Gastroesophageal sphincter (tissue), 4 donors: ENCODE measurements at regions not wholly inside any gene's neighbourhood (a gene's known extent, or its start where the extent isn't known, plus 50 kb on each side); places are given as distances from the start of the nearest gene placed in this dataset.

ENCODE experiments used
- ATAC-seq: fragments of 150-250 bp; one replicate; pipeline ENCODE4 v1.9.1; 2016; ENCODE audit warnings: mild to moderate bottlenecking, moderate library complexity
- H3K27ac ChIP-seq, 4 donors: fragments of 200-600 bp; sonication (generic) in 3 of 4; 1 replicate in 3 of 4; 2 replicates in 1 of 4; pipeline ENCODE4 v1.5.1; 2016 to 2019
- H3K27me3 ChIP-seq: fragments of 200-600 bp; sonication (generic); one replicate; pipeline ENCODE4 v1.5.1; 2019
- H3K36me3 ChIP-seq, 2 donors: fragments of 200-600 bp; sonication (generic); one replicate each; pipeline ENCODE4 v1.5.1; 2019; ENCODE audit warnings: control low read depth in 1 of 2
- H3K4me1 ChIP-seq, 3 donors: fragments of 200-600 bp; sonication (generic); 1 replicate in 2 of 3; 2 replicates in 1 of 3; pipeline ENCODE4 v1.5.1; 2016 to 2019; ENCODE audit warnings: control low read depth in 2 of 3
- H3K4me3 ChIP-seq, 2 donors: fragments of 200-600 bp; sonication (generic); one replicate each; pipeline ENCODE4 v1.5.1; 2019; ENCODE audit warnings: mild to moderate bottlenecking in 1 of 2, moderate library complexity in 1 of 2
- H3K9me3 ChIP-seq, 3 donors: fragments of 200-600 bp; sonication (generic); one replicate each; pipeline ENCODE4 v1.5.1; 2017 to 2019; ENCODE audit warnings: control low read depth in 2 of 3
- CTCF ChIP-seq, 4 experiments: fragments of 200-600 bp in 2 of 4; fragments of 450-650 bp in 2 of 4; sonication (generic) in 1 of 4; IDR thresholded peaks; one replicate each; pipeline ENCODE4 v1.5.1; 2017 to 2019; ENCODE audit warnings: antibody characterized with exemption in 4 of 4, mild to moderate bottlenecking in 2 of 4, moderate library complexity in 2 of 4
- EP300 ChIP-seq: sonication (generic); formaldehyde crosslinking; IDR thresholded peaks from one replicate; pipeline ENCODE4 v1.6.1; 2017; ENCODE audit warnings: antibody characterized with exemption, mild to moderate bottlenecking
- POLR2A ChIP-seq, 2 donors: fragments of 450-650 bp; IDR thresholded peaks; one replicate each; pipeline ENCODE4 v1.6.1; 2017; ENCODE audit warnings: antibody characterized with exemption in 2 of 2, mild to moderate bottlenecking in 2 of 2, moderate library complexity in 1 of 2
- POLR2AphosphoS5 ChIP-seq: sonication (generic); formaldehyde crosslinking; IDR thresholded peaks from one replicate; pipeline ENCODE4 v1.6.1; 2017; ENCODE audit warnings: antibody characterized with exemption
- WGBS, 2 donors: methylation state at CpG; one replicate each; pipeline ENCODE4 v1.1.5; 2018; ENCODE audit warnings: low coverage in 1 of 2; 5-methylcytosine and 5-hydroxymethylcytosine counted together

DNA sequence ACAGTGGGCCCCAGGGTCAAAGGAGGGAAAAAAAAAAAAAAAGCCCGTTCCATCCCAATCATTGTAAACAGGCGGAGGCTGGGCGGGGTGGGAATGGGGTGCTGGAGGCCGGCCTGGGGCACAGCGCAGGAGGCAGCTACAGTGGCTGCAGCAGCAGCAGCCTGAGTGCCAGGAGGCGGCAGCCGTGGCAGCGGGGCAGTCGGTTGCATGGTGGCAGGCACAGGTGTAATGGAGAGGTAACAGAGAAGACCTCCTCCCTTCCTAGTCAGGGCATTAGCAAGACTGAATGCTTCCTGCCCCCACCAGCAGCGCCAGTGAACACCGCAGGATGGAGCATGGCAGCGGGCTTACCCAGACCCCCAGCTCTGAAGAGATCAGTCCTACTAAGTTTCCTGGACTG is 279.1 kb upstream of the TTC14 start:
- no peak for ATAC-seq
- Histone ChIP-seq H3K27ac (no peak overlapping the region), H3K4me1 (no peaks in the 10 kb centered on the region), H3K4me3 (no peak overlapping the region), H3K9me3 (no peaks in the 10 kb centered on the region), H3K27me3 (no peaks in the 10 kb centered on the region), H3K36me3 (no peaks in the 10 kb centered on the region)
- WGBS, 2 donors, result 90% methylated on average over 6 of the region's 12 CpGs; no CpG with 5 or more reads in 1 of the 2 donors
- TF ChIP-seq POLR2A (IDR thresholded peaks at IDR 0.05), result no peak
- no peak for TF ChIP-seq POLR2AphosphoS5
- no peak for TF ChIP-seq EP300
- no peak for TF ChIP-seq CTCF (IDR thresholded peaks at IDR 0.05)

DNA sequence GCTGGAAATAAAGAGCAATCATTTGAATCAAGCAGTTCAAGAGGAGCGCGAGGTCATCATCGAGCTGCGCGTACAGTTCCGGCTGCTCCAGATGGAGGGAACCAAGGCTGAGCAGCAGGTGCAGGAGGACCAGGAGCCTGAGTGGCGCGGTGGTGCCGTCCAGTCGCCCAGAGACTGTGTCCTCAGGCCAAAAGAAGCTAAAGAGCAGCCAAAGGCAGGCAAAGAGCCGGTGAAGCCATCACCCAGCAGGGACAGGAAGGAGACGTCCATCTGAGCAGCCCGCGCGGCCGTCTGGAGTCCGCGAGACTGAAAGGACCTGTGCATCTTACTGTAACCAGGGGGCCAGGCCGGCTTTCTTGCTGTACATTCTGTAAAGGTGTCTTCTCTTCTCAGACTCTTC is 277.2 kb upstream of the TTC14 start:
- no peak overlapping the region for H3K27ac ChIP-seq
- ATAC-seq, result no peak
- H3K4me1 ChIP-seq, result no peaks in the 10 kb centered on the region
- no peaks in the 10 kb centered on the region for H3K27me3 ChIP-seq
- WGBS, 2 donors, result 94 to 100% methylated on average over 4 to 12 of the region's 19 CpGs
- TF ChIP-seq EP300 (no peak), POLR2A (IDR thresholded peaks at IDR 0.05) (no peak), POLR2AphosphoS5 (no peak), CTCF (IDR thresholded peaks at IDR 0.05) (no peak)
- no peaks in the 10 kb centered on the region for H3K9me3 ChIP-seq
- H3K4me3 ChIP-seq, result no peak overlapping the region
- no peaks in the 10 kb centered on the region for H3K36me3 ChIP-seq

- Histone ChIP-seq H3K9me3 (no peaks in the 10 kb centered on the region), H3K27me3 (no peaks in the 10 kb centered on the region), H3K36me3 (no peaks in the 10 kb centered on the region), H3K4me1 (no peaks in the 10 kb centered on the region), H3K4me3 (no peak overlapping the region), H3K27ac (no peak overlapping the region)
- 71 to 87% methylated on average over 1 to 2 of the region's 7 CpGs for WGBS, 2 donors
- TF ChIP-seq EP300, result no peak
- no peak for TF ChIP-seq CTCF (IDR thresholded peaks at IDR 0.05)
- TF ChIP-seq POLR2A (IDR thresholded peaks at IDR 0.05), result no peak
- TF ChIP-seq POLR2AphosphoS5, result no peak
- no peak for ATAC-seq
Measured at GRCh38 chr3:180325533-180325932, 276.4 kb upstream of the TTC14 start.

- TF ChIP-seq POLR2A (IDR thresholded peaks at IDR 0.05) (no peak), EP300 (no peak), POLR2AphosphoS5 (no peak), CTCF (IDR thresholded peaks at IDR 0.05) (no peak)
- no peaks in the 10 kb centered on the region for H3K27me3 ChIP-seq
- H3K4me3 ChIP-seq, result no peak overlapping the region
- no peak for ATAC-seq
- no peaks in the 10 kb centered on the region for H3K36me3 ChIP-seq
- H3K9me3 ChIP-seq, result no peaks in the 10 kb centered on the region
- no peak overlapping the region for H3K27ac ChIP-seq
- no peaks in the 10 kb centered on the region for H3K4me1 ChIP-seq
- 57 to 84% methylated on average over 3 of the region's 3 CpGs for WGBS, 2 donors
Measured at GRCh38 chr3:180325958-180326357, 276.0 kb upstream of the TTC14 start.

GRCh38 chr3:180329187-180329586 is 272.8 kb upstream of the TTC14 start:
- 62 to 65% methylated on average over 3 of the region's 3 CpGs for WGBS, 2 donors

More at GRCh38 chr3:180329187-180329586, 272.8 kb upstream of the TTC14 start:
- H3K36me3 ChIP-seq, result no peaks in the 10 kb centered on the region
- H3K4me1 ChIP-seq, result no peaks in the 10 kb centered on the region
- no peak overlapping the region for H3K27ac ChIP-seq
- no peaks in the 10 kb centered on the region for H3K27me3 ChIP-seq
- ATAC-seq, result no peak
- no peak overlapping the region for H3K4me3 ChIP-seq
- TF ChIP-seq POLR2AphosphoS5, result no peak
- no peak for TF ChIP-seq POLR2A (IDR thresholded peaks at IDR 0.05)
- no peak for TF ChIP-seq EP300
- TF ChIP-seq CTCF (IDR thresholded peaks at IDR 0.05), result no peak
- H3K9me3 ChIP-seq, result peaks cover 0 to 8% (median 0%) of the 10 kb centered on the region in 3 donors
